ENCODE measurements at regions not wholly inside any gene's neighbourhood (a gene's known extent, or its start where the extent isn't known, plus 50 kb on each side); places are given as distances from the start of the nearest gene placed in this dataset.

DNA sequence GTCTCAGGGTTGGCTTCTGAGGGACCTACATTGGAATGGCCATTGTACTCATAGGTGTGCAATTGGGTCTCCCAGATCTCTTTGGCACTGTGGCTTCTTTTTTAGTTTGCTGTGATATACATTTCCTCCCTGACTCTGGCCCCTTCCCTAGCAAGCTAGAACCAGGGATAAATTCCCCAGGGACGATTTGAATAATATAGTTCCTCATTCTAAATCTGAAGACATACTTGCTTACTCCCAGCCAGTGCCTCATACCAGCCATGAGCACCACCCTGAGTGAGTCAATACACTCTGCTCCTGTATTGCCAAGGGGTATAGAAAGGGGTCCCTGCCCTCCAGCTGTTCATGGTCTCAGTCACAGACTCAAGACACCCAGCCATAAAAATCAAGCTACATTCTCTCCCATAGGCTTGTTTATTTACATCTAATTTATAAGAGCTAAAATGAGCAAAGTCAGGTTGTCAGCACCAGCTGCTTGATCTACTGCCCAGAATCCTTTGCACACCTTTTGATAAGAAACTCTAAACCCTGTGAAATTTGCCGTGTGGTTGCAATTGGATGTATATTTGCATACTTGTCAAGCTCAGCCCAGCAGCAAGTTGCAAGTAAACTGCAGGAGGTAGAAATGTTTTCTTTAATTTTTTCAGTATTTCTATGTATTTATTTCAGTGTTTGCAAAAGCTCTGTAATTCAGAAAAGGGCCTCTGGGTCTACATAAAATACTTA lies 219.9 kb upstream of the IRX1 start:
- DNase-seq: no peak
- no peaks in the 10 kb centered on the region for H4K20me1 ChIP-seq (ENCODE audit: insufficient read depth)
- H3K27ac ChIP-seq: no peak overlapping the region
- H3K9me2 ChIP-seq (ENCODE audit: insufficient read depth): no peaks in the 10 kb centered on the region
- H3K9me3 ChIP-seq (ENCODE audit: low read depth): no peaks in the 10 kb centered on the region
- no peaks in the 10 kb centered on the region for H3K4me1 ChIP-seq (ENCODE audit: insufficient read depth)
- no peaks in the 10 kb centered on the region for H3F3A ChIP-seq (ENCODE audit: insufficient read depth)
- H3K27me3 ChIP-seq (replicated peaks; ENCODE audit: insufficient read depth): no peaks in the 10 kb centered on the region
- TF ChIP-seq EZH2phosphoT487 (IDR thresholded peaks at IDR 0.05; ENCODE audit: insufficient read depth, low read depth): no peak
- no peak for TF ChIP-seq EZH2 (IDR thresholded peaks at IDR 0.05; ENCODE audit: insufficient read depth, poor library complexity, severe bottlenecking)
- 4 to 9% methylated on average over 2 of the region's 2 CpGs for WGBS, 2 experiments (ENCODE audit: low coverage in 1 of 2, low lambda C conversion rate in 2 of 2, missing lambda C conversion rate in 2 of 2)
- H3K4me2 ChIP-seq (ENCODE audit: unreplicated experiment): no peak overlapping the region
- H3K9ac ChIP-seq: no peak overlapping the region
- H2AFZ ChIP-seq: no peak overlapping the region
- H3K36me3 ChIP-seq (ENCODE audit: low read depth): no peaks in the 10 kb centered on the region
- no peak overlapping the region for H3K4me3 ChIP-seq
- in situ Hi-C loops (cut with MboI): no loop called here
- no peaks in the 10 kb centered on the region for H3K79me2 ChIP-seq (ENCODE audit: insufficient read depth)

DNA sequence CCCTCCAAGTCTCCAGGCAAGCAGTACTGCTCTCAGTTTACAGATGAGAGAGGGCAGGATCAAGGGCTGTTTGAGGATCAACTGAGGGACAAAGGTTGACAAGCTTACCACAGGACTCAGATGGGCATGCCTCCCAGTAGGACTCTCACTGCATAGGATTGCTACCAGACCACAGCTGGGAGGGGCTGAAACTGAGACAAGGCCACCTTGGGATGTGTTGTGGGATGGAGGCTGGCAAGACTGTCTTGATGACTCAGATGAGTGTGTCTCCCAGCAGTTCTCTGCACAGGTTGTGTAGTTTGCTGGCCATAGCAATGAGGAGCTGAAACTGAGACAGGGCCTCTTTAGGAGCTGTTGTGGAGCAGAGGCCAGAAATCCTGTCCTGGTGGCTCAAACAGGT lies 222.2 kb upstream of the IRX1 start:
- TF ChIP-seq EZH2phosphoT487 (IDR thresholded peaks at IDR 0.05; ENCODE audit: insufficient read depth, low read depth) (no peak), EZH2 (IDR thresholded peaks at IDR 0.05; ENCODE audit: insufficient read depth, poor library complexity, severe bottlenecking) (no peak)
- Histone ChIP-seq H3K9me3 (ENCODE audit: low read depth) (peaks cover 5% of the 10 kb centered on the region), H3K9ac (no peak overlapping the region), H3K27ac (no peak overlapping the region), H3K4me2 (ENCODE audit: unreplicated experiment) (no peak overlapping the region), H3K9me2 (ENCODE audit: insufficient read depth) (no peaks in the 10 kb centered on the region), H3K4me3 (no peak overlapping the region), H3K4me1 (ENCODE audit: insufficient read depth) (no peaks in the 10 kb centered on the region), H3K79me2 (ENCODE audit: insufficient read depth) (no peaks in the 10 kb centered on the region), H4K20me1 (ENCODE audit: insufficient read depth) (no peaks in the 10 kb centered on the region), H3K36me3 (ENCODE audit: low read depth) (no peaks in the 10 kb centered on the region), H2AFZ (no peak overlapping the region), H3F3A (ENCODE audit: insufficient read depth) (no peaks in the 10 kb centered on the region), H3K27me3 (replicated peaks; ENCODE audit: insufficient read depth) (no peaks in the 10 kb centered on the region)
- no peak for DNase-seq
- in situ Hi-C loops (cut with MboI): no loop called here

DNA sequence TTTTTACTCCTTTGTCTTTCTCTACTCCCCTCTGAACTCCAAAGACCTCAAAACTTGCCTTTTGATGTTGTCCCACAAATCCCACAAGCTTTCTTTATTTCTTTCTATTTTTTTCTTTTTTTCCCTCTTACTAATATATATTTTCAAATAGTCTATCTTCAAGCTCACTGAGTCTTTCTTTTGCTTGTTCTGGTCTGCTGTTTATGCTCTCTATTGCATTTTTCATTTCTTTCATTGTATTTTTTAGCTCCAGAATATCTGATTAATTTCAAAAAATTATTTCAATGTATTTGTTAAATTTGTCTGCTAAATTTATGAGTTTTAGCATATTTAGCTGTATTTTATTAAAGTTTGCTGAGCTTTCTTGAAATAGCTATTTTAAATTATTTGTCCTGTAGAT lies 223.3 kb upstream of the IRX1 start:
- Histone ChIP-seq H3K4me2 (ENCODE audit: unreplicated experiment) (no peak overlapping the region), H3K9me2 (ENCODE audit: insufficient read depth) (no peaks in the 10 kb centered on the region), H3K36me3 (ENCODE audit: low read depth) (no peaks in the 10 kb centered on the region), H3F3A (ENCODE audit: insufficient read depth) (no peaks in the 10 kb centered on the region), H3K79me2 (ENCODE audit: insufficient read depth) (no peaks in the 10 kb centered on the region), H3K4me3 (no peak overlapping the region), H2AFZ (no peak overlapping the region), H3K27me3 (replicated peaks; ENCODE audit: insufficient read depth) (no peaks in the 10 kb centered on the region), H4K20me1 (ENCODE audit: insufficient read depth) (no peaks in the 10 kb centered on the region), H3K27ac (no peak overlapping the region), H3K9me3 (ENCODE audit: low read depth) (peaks cover 5% of the 10 kb centered on the region), H3K9ac (no peak overlapping the region), H3K4me1 (ENCODE audit: insufficient read depth) (no peaks in the 10 kb centered on the region)
- DNase-seq: no peak
- in situ Hi-C loops (cut with MboI): no loop called here
- TF ChIP-seq EZH2phosphoT487 (IDR thresholded peaks at IDR 0.05; ENCODE audit: insufficient read depth, low read depth) (no peak), EZH2 (IDR thresholded peaks at IDR 0.05; ENCODE audit: insufficient read depth, poor library complexity, severe bottlenecking) (no peak)

DNA sequence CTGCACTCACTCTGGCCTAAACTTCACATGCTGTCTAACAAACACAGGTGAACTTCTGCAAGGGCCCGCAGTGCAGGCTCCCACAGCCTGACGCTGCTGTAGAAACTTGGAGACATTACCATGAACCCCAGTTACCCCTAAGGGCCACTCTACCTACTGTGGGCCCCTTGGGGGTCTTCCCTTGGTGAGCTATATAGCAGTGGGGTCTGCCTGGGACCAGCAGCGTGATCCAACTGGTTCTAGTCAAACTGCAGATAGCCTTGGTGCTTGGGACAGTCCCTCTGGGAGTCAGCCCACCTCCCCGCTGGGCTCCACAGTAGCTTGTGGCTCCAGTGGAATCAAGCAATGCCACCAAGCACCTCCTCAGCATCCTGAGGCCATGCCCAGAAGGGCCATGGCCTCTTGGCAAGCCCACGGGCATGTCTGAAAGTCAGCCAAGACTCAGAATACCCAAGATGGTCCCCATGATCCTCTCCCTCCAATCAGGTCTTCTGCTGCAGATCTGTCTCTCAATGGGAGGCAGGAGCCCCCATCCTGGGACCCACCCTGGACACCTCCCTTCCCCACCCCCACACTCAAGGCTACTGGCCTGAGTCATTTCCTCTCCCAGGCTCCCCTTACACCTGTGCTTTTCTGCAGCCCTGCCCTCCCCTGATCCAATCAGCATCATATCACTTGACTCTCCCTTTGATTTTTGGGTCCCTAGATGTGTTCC lies 230.0 kb upstream of the IRX1 start:
- Histone ChIP-seq H3K27ac (no peak overlapping the region), H3K9me2 (ENCODE audit: insufficient read depth) (no peaks in the 10 kb centered on the region), H4K20me1 (ENCODE audit: insufficient read depth) (no peaks in the 10 kb centered on the region), H3F3A (ENCODE audit: insufficient read depth) (no peaks in the 10 kb centered on the region), H3K9me3 (ENCODE audit: low read depth) (peaks cover 5% of the 10 kb centered on the region), H3K4me1 (ENCODE audit: insufficient read depth) (no peaks in the 10 kb centered on the region), H3K79me2 (ENCODE audit: insufficient read depth) (no peaks in the 10 kb centered on the region), H3K36me3 (ENCODE audit: low read depth) (no peaks in the 10 kb centered on the region), H3K4me3 (no peak overlapping the region), H3K4me2 (ENCODE audit: unreplicated experiment) (no peak overlapping the region), H3K27me3 (replicated peaks; ENCODE audit: insufficient read depth) (no peaks in the 10 kb centered on the region), H2AFZ (no peak overlapping the region), H3K9ac (no peak overlapping the region)
- no peak for DNase-seq
- in situ Hi-C loops (cut with MboI): no loop called here
- TF ChIP-seq EZH2phosphoT487 (IDR thresholded peaks at IDR 0.05; ENCODE audit: insufficient read depth, low read depth): no peak
- no peak for TF ChIP-seq EZH2 (IDR thresholded peaks at IDR 0.05; ENCODE audit: insufficient read depth, poor library complexity, severe bottlenecking)
- 46 to 55% methylated on average over 5 of the region's 5 CpGs for WGBS, 2 experiments (ENCODE audit: low coverage in 1 of 2, low lambda C conversion rate in 2 of 2, missing lambda C conversion rate in 2 of 2)

All from GM23248 (cell line).